K562 (cell line): ENCODE measurements at regions not wholly inside any gene's neighbourhood (a gene's known extent, or its start where the extent isn't known, plus 50 kb on each side); places are given as distances from the start of the nearest gene placed in this dataset.
"Not testable (repeated sequence)": the region's sequence is repeated elsewhere in the genome, so short reads cannot be mapped to it uniquely, and the experiment has no call there.

Experiments
- CREBBP ChIP-seq: IDR thresholded peaks from one replicate; pipeline ENCODE4 v1.6.1; 2012; ENCODE audit warnings: low read depth, mild to moderate bottlenecking, control low read depth, inconsistent platforms, low read length
- DPF2 ChIP-seq: fragments of 450-650 bp; IDR thresholded peaks from 2 replicates; pipeline ENCODE4 v1.6.1; 2016
- JUND ChIP-seq, 2 experiments: IDR thresholded peaks; 2 replicates in 1 of 2; 3 replicates in 1 of 2; pipeline ENCODE4 v1.6.1; 2011; ENCODE audit warnings: borderline replicate concordance in 2 of 2, low read depth in 2 of 2, low read length in 2 of 2, improper control_type of control experiment in 1 of 2, missing biosample characterization in 1 of 2, missing genetic modification characterization in 1 of 2, missing genetic modification reagents in 1 of 2
- NBN ChIP-seq: fragments of 450-650 bp; IDR thresholded peaks from 2 replicates; pipeline ENCODE4 v1.6.1; 2016; ENCODE audit warnings: low read depth, mild to moderate bottlenecking
- POLR2A ChIP-seq: fragments of 450-650 bp; conservative IDR thresholded peaks from 2 replicates; pipeline ENCODE4 v1.6.1; 2016
- POLR2AphosphoS5 ChIP-seq: IDR thresholded peaks from 2 replicates; pipeline ENCODE4 v1.6.1; 2011; ENCODE audit warnings: mild to moderate bottlenecking, low read depth, low read length, moderate library complexity; ENCODE audit not compliant: control insufficient read depth, insufficient read depth
- TF ChIP-seq, protein P1 (sequence below), 3 experiments: IDR thresholded peaks in 2 of 3; conservative IDR thresholded peaks in 1 of 3; 2 replicates each; pipeline ENCODE4 v1.5.1; 2011 to 2012; ENCODE audit warnings: low read length in 3 of 3, mild to moderate bottlenecking in 3 of 3, control low read depth in 2 of 3, improper control_type of control experiment in 1 of 3, inconsistent platforms in 1 of 3, low read depth in 1 of 3, mixed read lengths in 1 of 3, moderate library complexity in 1 of 3; ENCODE audit not compliant: insufficient read depth in 2 of 3
- TF ChIP-seq, protein P2 (sequence below): sonication (generic); formaldehyde crosslinking; IDR thresholded peaks from 2 replicates; pipeline ENCODE4 v1.8.1; 2023; ENCODE audit warnings: mild to moderate bottlenecking, missing genetic modification reagents
- TF ChIP-seq, protein P3 (sequence below): sonication (generic); formaldehyde crosslinking; IDR thresholded peaks from 2 replicates; pipeline ENCODE4 v1.8.1; 2022; ENCODE audit warnings: missing genetic modification reagents
- TF ChIP-seq, protein P4 (sequence below): sonication (generic); formaldehyde crosslinking; IDR thresholded peaks from 2 replicates; pipeline ENCODE4 v1.8.1; 2023; ENCODE audit warnings: mild to moderate bottlenecking, missing genetic modification reagents

DNA sequence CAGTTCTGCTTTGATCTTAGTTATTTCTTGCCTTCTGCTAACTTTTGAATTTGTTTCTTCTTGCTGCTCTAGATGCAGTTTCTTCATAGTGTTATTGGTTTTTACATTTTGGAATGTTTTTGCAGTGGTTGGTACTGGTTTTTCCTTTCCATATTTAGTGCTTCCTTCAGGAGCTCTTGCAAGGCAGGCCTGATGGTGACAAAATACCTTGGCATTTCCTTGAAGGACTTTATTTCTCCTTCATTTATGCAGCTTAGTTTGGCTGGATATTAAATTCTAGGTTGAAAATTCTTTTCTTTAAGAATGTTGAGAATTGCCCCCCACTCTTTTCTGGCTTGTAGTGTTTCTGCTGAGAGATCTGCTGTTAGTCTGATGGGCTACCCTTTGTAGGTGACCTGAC is 1654.7 kb upstream of the SEL1L start:
- TF ChIP-seq, protein P1, sequence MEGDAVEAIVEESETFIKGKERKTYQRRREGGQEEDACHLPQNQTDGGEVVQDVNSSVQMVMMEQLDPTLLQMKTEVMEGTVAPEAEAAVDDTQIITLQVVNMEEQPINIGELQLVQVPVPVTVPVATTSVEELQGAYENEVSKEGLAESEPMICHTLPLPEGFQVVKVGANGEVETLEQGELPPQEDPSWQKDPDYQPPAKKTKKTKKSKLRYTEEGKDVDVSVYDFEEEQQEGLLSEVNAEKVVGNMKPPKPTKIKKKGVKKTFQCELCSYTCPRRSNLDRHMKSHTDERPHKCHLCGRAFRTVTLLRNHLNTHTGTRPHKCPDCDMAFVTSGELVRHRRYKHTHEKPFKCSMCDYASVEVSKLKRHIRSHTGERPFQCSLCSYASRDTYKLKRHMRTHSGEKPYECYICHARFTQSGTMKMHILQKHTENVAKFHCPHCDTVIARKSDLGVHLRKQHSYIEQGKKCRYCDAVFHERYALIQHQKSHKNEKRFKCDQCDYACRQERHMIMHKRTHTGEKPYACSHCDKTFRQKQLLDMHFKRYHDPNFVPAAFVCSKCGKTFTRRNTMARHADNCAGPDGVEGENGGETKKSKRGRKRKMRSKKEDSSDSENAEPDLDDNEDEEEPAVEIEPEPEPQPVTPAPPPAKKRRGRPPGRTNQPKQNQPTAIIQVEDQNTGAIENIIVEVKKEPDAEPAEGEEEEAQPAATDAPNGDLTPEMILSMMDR (IDR thresholded peaks at IDR 0.05 in 2 of 3, conservative IDR thresholded peaks at IDR 0.05 in 1 of 3; ENCODE audit: insufficient read depth in 2 of 3, low read depth in 1 of 3, low read length in 3 of 3), result not testable (repeated sequence)
- TF ChIP-seq, protein P2, sequence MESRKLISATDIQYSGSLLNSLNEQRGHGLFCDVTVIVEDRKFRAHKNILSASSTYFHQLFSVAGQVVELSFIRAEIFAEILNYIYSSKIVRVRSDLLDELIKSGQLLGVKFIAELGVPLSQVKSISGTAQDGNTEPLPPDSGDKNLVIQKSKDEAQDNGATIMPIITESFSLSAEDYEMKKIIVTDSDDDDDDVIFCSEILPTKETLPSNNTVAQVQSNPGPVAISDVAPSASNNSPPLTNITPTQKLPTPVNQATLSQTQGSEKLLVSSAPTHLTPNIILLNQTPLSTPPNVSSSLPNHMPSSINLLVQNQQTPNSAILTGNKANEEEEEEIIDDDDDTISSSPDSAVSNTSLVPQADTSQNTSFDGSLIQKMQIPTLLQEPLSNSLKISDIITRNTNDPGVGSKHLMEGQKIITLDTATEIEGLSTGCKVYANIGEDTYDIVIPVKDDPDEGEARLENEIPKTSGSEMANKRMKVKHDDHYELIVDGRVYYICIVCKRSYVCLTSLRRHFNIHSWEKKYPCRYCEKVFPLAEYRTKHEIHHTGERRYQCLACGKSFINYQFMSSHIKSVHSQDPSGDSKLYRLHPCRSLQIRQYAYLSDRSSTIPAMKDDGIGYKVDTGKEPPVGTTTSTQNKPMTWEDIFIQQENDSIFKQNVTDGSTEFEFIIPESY (CRISPR knock-in tag), result not testable (repeated sequence)
- not testable (repeated sequence) for TF ChIP-seq JUND (IDR thresholded peaks at IDR 0.05; ENCODE audit: borderline replicate concordance, low read depth, low read length); JUND (tag; IDR thresholded peaks at IDR 0.05; ENCODE audit: borderline replicate concordance, low read depth, low read length); NBN; CREBBP; DPF2; POLR2AphosphoS5; POLR2A
- TF ChIP-seq, protein P3, sequence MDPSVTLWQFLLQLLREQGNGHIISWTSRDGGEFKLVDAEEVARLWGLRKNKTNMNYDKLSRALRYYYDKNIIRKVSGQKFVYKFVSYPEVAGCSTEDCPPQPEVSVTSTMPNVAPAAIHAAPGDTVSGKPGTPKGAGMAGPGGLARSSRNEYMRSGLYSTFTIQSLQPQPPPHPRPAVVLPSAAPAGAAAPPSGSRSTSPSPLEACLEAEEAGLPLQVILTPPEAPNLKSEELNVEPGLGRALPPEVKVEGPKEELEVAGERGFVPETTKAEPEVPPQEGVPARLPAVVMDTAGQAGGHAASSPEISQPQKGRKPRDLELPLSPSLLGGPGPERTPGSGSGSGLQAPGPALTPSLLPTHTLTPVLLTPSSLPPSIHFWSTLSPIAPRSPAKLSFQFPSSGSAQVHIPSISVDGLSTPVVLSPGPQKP, result not testable (repeated sequence)
- TF ChIP-seq, protein P4, sequence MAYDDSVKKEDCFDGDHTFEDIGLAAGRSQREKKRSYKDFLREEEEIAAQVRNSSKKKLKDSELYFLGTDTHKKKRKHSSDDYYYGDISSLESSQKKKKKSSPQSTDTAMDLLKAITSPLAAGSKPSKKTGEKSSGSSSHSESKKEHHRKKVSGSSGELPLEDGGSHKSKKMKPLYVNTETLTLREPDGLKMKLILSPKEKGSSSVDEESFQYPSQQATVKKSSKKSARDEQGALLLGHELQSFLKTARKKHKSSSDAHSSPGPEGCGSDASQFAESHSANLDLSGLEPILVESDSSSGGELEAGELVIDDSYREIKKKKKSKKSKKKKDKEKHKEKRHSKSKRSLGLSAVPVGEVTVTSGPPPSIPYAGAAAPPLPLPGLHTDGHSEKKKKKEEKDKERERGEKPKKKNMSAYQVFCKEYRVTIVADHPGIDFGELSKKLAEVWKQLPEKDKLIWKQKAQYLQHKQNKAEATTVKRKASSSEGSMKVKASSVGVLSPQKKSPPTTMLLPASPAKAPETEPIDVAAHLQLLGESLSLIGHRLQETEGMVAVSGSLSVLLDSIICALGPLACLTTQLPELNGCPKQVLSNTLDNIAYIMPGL, result not testable (repeated sequence)
